OCI-LY1 (cell line): ENCODE measurements at regions not wholly inside any gene's neighbourhood (a gene's known extent, or its start where the extent isn't known, plus 50 kb on each side); places are given as distances from the start of the nearest gene placed in this dataset.

ENCODE experiments used
- H2AFZ ChIP-seq: fragments of 200-600 bp; sonication (generic), shearing (Covaris generic); 2 replicates; pipeline ENCODE4 v1.6.0; 2014; ENCODE audit warnings: antibody characterized with exemption, mild to moderate bottlenecking, low read length
- H3F3A ChIP-seq: fragments of 200-600 bp; sonication (generic), shearing (Covaris generic); 2 replicates; pipeline ENCODE4 v1.6.0; 2014; ENCODE audit warnings: mild to moderate bottlenecking, antibody characterized with exemption, low read length, moderate library complexity; ENCODE audit not compliant: insufficient read depth
- H3K27ac ChIP-seq: fragments of 200-600 bp; sonication (generic); 2 replicates; pipeline ENCODE4 v1.5.1; 2014; ENCODE audit warnings: low read length, mixed run types, mild to moderate bottlenecking, low read depth; ENCODE audit not compliant: poor library complexity, severe bottlenecking
- H3K27me3 ChIP-seq: fragments of 200-600 bp; sonication (generic); 2 replicates; pipeline ENCODE4 v1.6.0; 2014; ENCODE audit warnings: antibody characterized with exemption, mild to moderate bottlenecking, low read length, moderate library complexity; ENCODE audit not compliant: insufficient read depth
- H3K36me3 ChIP-seq: fragments of 200-600 bp; sonication (generic); 2 replicates; pipeline ENCODE4 v1.6.1; 2014; ENCODE audit warnings: mild to moderate bottlenecking, antibody characterized with exemption, low read length, moderate library complexity, mixed read lengths; ENCODE audit not compliant: insufficient read depth
- H3K4me1 ChIP-seq: fragments of 200-600 bp; sonication (generic); 2 replicates; pipeline ENCODE4 v1.5.1; 2014; ENCODE audit warnings: mild to moderate bottlenecking, low read length, moderate library complexity; ENCODE audit not compliant: insufficient read depth, severe bottlenecking
- H3K4me2 ChIP-seq: fragments of 200-600 bp; sonication (generic), shearing (Covaris generic); 2 replicates; pipeline ENCODE4 v1.6.1; 2014; ENCODE audit warnings: low read length
- H3K4me3 ChIP-seq: fragments of 200-600 bp; sonication (generic); 2 replicates; pipeline ENCODE4 v1.5.1; 2014; ENCODE audit warnings: low read length, low read depth, mild to moderate bottlenecking, mixed read lengths; ENCODE audit not compliant: poor library complexity, severe bottlenecking
- H3K79me2 ChIP-seq: fragments of 200-600 bp; shearing (Covaris generic); 2 replicates; pipeline ENCODE4 v1.6.1; 2016; ENCODE audit warnings: mixed run types, low read length, mixed read lengths; ENCODE audit not compliant: insufficient read depth
- H3K9ac ChIP-seq: fragments of 200-600 bp; sonication (generic), shearing (Covaris generic); 2 replicates; pipeline ENCODE4 v1.6.1; 2014; ENCODE audit warnings: mild to moderate bottlenecking, low read length, mixed read lengths
- H3K9me2 ChIP-seq: fragments of 200-600 bp; sonication (generic), shearing (Covaris generic); 2 replicates; pipeline ENCODE4 v1.6.1; 2014; ENCODE audit warnings: low read depth, mild to moderate bottlenecking, low read length, mixed read lengths
- H3K9me3 ChIP-seq: fragments of 200-600 bp; shearing (Covaris generic); 2 replicates; pipeline ENCODE4 v1.6.1; 2014; ENCODE audit warnings: low read length, mixed read lengths
- H4K20me1 ChIP-seq: fragments of 200-600 bp; sonication (generic), shearing (Covaris generic); 2 replicates; pipeline ENCODE4 v1.6.0; 2016; ENCODE audit warnings: mild to moderate bottlenecking, low read length; ENCODE audit not compliant: insufficient read depth
- EZH2 ChIP-seq: fragments of 200-600 bp; sonication (generic), shearing (Covaris generic); IDR thresholded peaks from 2 replicates; pipeline ENCODE4 v1.8.0; 2017; ENCODE audit warnings: borderline replicate concordance, mixed run types, mild to moderate bottlenecking, antibody characterized with exemption, low read length, moderate library complexity, mixed read lengths
- TF ChIP-seq, protein P1 (sequence below): fragments of 200-600 bp; sonication (generic), shearing (Covaris generic); IDR thresholded peaks from 2 replicates; pipeline ENCODE4 v1.5.1; 2017; ENCODE audit warnings: mild to moderate bottlenecking, antibody characterized with exemption, low read length, moderate library complexity, mixed read lengths

DNA sequence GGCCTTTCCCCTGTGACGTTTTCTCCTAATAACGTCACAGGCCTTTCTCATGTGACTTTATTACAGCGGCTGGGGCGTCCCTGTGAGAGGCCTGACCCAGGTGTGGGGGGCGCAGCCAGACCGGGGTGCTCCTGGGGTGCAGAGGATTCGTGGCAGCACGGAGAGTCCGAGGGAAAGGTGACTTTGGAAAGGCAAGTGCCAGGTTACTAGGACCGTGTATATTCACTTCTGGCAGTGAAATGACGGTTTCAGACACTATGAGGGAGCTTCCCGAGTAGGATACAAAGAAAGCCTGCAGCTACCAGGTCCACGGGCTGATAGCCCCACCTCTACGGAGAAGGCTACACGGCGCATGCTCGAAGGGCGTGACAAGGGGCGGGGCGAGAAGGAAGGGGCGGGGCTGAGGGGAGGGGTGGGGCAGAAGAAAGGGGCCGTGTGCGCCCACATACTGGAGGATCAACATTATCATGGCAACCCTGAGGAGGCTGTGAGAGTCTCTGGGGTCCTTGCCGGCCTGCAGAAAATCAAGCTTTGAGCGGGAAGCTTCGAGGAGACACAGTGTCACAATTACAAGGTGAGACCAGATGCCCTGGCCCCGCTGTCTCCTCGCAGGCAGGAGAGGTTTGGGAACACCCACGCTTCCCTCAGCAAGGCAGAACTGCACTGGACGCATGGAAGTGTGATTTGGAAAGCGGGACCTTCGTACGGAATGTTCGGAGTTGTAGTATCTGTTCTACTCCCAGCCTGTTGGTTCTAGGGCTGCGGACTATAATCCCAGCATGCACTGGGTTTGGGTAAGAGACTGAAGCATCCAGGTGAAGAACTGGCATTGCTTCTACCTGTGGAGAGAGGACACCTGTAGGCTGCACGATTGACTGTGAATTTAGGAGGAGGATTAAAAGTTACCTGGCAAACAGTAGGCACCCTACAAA lies 54.4 kb upstream of the ZNF337 start:
- no peaks in the 10 kb centered on the region for H3K27me3 ChIP-seq
- H3K4me2 ChIP-seq = peak overlapping the region; percentile 77
- no peaks in the 10 kb centered on the region for H4K20me1 ChIP-seq
- no peak overlapping the region for H3K27ac ChIP-seq
- no peak overlapping the region for H2AFZ ChIP-seq
- H3K4me1 ChIP-seq = peaks cover 5% of the 10 kb centered on the region
- H3K9me3 ChIP-seq = no peaks in the 10 kb centered on the region
- no peaks in the 10 kb centered on the region for H3K79me2 ChIP-seq
- H3F3A ChIP-seq = no peaks in the 10 kb centered on the region
- TF ChIP-seq, protein P1, sequence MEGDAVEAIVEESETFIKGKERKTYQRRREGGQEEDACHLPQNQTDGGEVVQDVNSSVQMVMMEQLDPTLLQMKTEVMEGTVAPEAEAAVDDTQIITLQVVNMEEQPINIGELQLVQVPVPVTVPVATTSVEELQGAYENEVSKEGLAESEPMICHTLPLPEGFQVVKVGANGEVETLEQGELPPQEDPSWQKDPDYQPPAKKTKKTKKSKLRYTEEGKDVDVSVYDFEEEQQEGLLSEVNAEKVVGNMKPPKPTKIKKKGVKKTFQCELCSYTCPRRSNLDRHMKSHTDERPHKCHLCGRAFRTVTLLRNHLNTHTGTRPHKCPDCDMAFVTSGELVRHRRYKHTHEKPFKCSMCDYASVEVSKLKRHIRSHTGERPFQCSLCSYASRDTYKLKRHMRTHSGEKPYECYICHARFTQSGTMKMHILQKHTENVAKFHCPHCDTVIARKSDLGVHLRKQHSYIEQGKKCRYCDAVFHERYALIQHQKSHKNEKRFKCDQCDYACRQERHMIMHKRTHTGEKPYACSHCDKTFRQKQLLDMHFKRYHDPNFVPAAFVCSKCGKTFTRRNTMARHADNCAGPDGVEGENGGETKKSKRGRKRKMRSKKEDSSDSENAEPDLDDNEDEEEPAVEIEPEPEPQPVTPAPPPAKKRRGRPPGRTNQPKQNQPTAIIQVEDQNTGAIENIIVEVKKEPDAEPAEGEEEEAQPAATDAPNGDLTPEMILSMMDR = no peak
- no peak for TF ChIP-seq EZH2
- H3K9ac ChIP-seq = no peak overlapping the region; the same call in 1 of the 2 replicates
- no peaks in the 10 kb centered on the region for H3K9me2 ChIP-seq
- no peaks in the 10 kb centered on the region for H3K36me3 ChIP-seq
- peak overlapping the region; percentile 58 for H3K4me3 ChIP-seq

DNA sequence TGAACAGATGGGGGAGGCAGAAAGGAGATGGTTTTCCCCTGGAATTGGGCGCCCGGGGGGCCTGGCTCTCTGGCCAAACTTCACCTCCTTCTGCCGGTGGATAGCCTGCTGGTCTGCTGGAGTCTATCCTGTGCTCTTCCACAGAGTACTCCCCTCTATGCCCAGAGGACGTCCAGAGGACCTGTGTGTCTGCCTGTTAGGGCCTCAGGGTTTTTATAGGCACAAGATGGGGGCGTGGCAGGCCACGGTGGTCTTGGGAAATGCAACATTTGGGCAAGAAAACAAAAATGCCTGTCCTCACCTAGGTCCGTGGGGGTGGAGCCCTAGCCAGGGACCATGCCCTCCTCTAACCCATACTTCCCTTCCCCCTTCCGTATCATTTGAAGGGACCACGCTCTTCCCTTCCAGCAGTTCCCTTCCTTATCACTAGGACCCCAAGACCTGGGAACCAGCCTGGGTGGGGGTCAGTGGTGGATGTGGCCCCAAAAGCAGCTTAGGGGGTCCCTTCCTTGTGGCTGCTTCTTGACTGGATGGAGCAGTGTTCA lies 53.6 kb upstream of the ZNF337 start:
- H3K4me2 ChIP-seq = peak overlapping the region; percentile 77
- peak overlapping the region; percentile 58 for H3K4me3 ChIP-seq
- H3K9ac ChIP-seq = no peak overlapping the region; the same call in 1 of the 2 replicates

DNA sequence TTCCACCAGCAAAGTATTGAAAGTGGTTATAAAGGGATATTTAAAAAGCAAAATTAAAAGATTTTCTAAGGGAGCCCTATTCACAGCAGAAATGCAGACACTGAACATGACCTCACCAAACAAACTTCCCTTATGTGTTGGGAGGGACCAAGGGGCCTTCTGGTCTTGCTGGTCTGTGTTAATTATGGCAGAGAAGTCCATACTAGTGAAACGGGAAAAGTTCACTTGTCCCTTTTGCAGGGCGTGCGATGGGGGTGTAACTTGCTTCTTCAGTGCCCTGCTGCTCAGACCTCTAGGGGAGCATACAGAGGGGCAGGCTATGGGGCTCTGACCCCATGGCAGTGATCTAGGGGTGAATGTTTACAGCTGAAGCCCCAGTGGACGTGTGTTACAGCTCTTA lies 53.0 kb upstream of the ZNF337 start:
- Histone ChIP-seq H4K20me1 (no peaks in the 10 kb centered on the region), H3K4me2 (no peak overlapping the region), H2AFZ (no peak overlapping the region), H3K79me2 (no peaks in the 10 kb centered on the region), H3K4me3 (no peak overlapping the region), H3K36me3 (no peaks in the 10 kb centered on the region), H3K27me3 (no peaks in the 10 kb centered on the region), H3F3A (no peaks in the 10 kb centered on the region), H3K27ac (no peak overlapping the region), H3K9me2 (no peaks in the 10 kb centered on the region), H3K9ac (no peak overlapping the region), H3K4me1 (peaks cover 5% of the 10 kb centered on the region), H3K9me3 (no peaks in the 10 kb centered on the region)
- TF ChIP-seq EZH2 = no peak
- TF ChIP-seq, protein P1 = no peak

More for the DNA sequence above, 53.6 kb upstream of the ZNF337 start:
- no peak overlapping the region for H2AFZ ChIP-seq
- H3F3A ChIP-seq = no peaks in the 10 kb centered on the region
- no peaks in the 10 kb centered on the region for H3K27me3 ChIP-seq
- no peak for TF ChIP-seq EZH2
- TF ChIP-seq, protein P1 = no peak
- H3K4me1 ChIP-seq = peaks cover 5% of the 10 kb centered on the region
- H4K20me1 ChIP-seq = no peaks in the 10 kb centered on the region
- H3K9me2 ChIP-seq = no peaks in the 10 kb centered on the region
- no peaks in the 10 kb centered on the region for H3K9me3 ChIP-seq
- no peaks in the 10 kb centered on the region for H3K79me2 ChIP-seq
- H3K27ac ChIP-seq = no peak overlapping the region
- H3K36me3 ChIP-seq = no peaks in the 10 kb centered on the region
